Retinal pigment epithelial cell (primary cell): ENCODE measurements at regions not wholly inside any gene's neighbourhood (a gene's known extent, or its start where the extent isn't known, plus 50 kb on each side); places are given as distances from the start of the nearest gene placed in this dataset.
"Not testable (repeated sequence)": the region's sequence is repeated elsewhere in the genome, so short reads cannot be mapped to it uniquely, and the experiment has no call there.

Experiments
- DNase-seq: peaks from one replicate; pipeline ENCODE4 v3.0.0-alpha.2; 2010; ENCODE audit warnings: low read depth
- H3K4me3 ChIP-seq: 2 replicates; pipeline ENCODE4 v1.5.1; 2011; ENCODE audit warnings: mild to moderate bottlenecking, low read length, control low read depth, moderate library complexity
- CTCF ChIP-seq: conservative IDR thresholded peaks from 2 replicates; pipeline ENCODE4 v1.5.1; 2011; ENCODE audit warnings: low read depth, low read length, control low read depth, inconsistent platforms

GRCh38 chr5:19099195-19099594 lies 888.8 kb downstream of the CDH18 start:
- no peak for DNase-seq
- no peak for TF ChIP-seq CTCF
- H3K4me3 ChIP-seq = no peak overlapping the region

- TF ChIP-seq CTCF = no peak
- H3K4me3 ChIP-seq = no peak overlapping the region
- DNase-seq = no peak
Observed at GRCh38 chr5:19104948-19105347, 883.1 kb downstream of the CDH18 start.

- TF ChIP-seq CTCF = no peak
- H3K4me3 ChIP-seq = no peak overlapping the region
Observed at GRCh38 chr5:19122923-19123322, 865.1 kb downstream of the CDH18 start.

GRCh38 chr5:19125956-19126713 lies 861.9 kb downstream of the CDH18 start:
- no peak for DNase-seq
- H3K4me3 ChIP-seq = no peak overlapping the region
- TF ChIP-seq CTCF = no peak

More at GRCh38 chr5:19122923-19123322, 865.1 kb downstream of the CDH18 start:
- DNase-seq = no peak

GRCh38 chr5:19140276-19140675 lies 847.7 kb downstream of the CDH18 start:
- DNase-seq = no peak
- no peak overlapping the region for H3K4me3 ChIP-seq
- TF ChIP-seq CTCF = no peak

GRCh38 chr5:19141937-19142524 lies 846.0 kb downstream of the CDH18 start:
- H3K4me3 ChIP-seq, DNase-seq: not testable (repeated sequence)

GRCh38 chr5:19142713-19143414 lies 845.1 kb downstream of the CDH18 start:
- DNase-seq, H3K4me3 ChIP-seq: not testable (repeated sequence)

- no peak overlapping the region for H3K4me3 ChIP-seq
- DNase-seq = no peak
- no peak for TF ChIP-seq CTCF
Observed at GRCh38 chr5:19143935-19144334, 844.1 kb downstream of the CDH18 start.
